Adrenal gland (tissue), 9 donors: ENCODE measurements at regions not wholly inside any gene's neighbourhood (a gene's known extent, or its start where the extent isn't known, plus 50 kb on each side); places are given as distances from the start of the nearest gene placed in this dataset.

Source experiments
- DNase-seq, 7 donors: peaks; one replicate each; pipeline ENCODE4 v3.0.0-alpha.2; 2019 to 2020
- H3K27ac ChIP-seq, 5 donors: fragments of 200-600 bp; sonication (generic) in 4 of 5; 1 replicate in 3 of 5; 2 replicates in 2 of 5; pipeline versions ENCODE4 v1.5.1 to v1.8.0; 2016 to 2020; ENCODE audit warnings: mild to moderate bottlenecking in 1 of 5
- H3K27me3 ChIP-seq: fragments of 200-600 bp; 2 replicates; pipeline ENCODE4 v1.8.0; 2021
- H3K36me3 ChIP-seq, 2 donors: fragments of 200-600 bp; replicated peaks in 1 of 2; 1 replicate in 1 of 2; 2 replicates in 1 of 2; pipeline versions ENCODE4 v1.5.1 to v1.8.0; 2018 to 2022
- H3K4me1 ChIP-seq, 2 donors: fragments of 200-600 bp; replicated peaks in 1 of 2; 1 replicate in 1 of 2; 2 replicates in 1 of 2; pipeline versions ENCODE4 v1.5.1 to v1.8.0; 2018 to 2021
- H3K4me3 ChIP-seq, 4 donors: fragments of 200-600 bp; sonication (generic) in 3 of 4; one replicate each; pipeline ENCODE4 v1.5.1; 2016 to 2018
- H3K9me3 ChIP-seq, 3 donors: fragments of 200-600 bp; sonication (generic) in 1 of 3; replicated peaks in 1 of 3; 1 replicate in 2 of 3; 2 replicates in 1 of 3; pipeline versions ENCODE4 v1.5.1 to v1.8.0; 2016 to 2021
- POLR2A ChIP-seq, 2 donors: fragments of 450-650 bp; IDR thresholded peaks; one replicate each; pipeline ENCODE4 v1.6.1; 2017; ENCODE audit warnings: antibody characterized with exemption in 2 of 2, mild to moderate bottlenecking in 2 of 2, moderate library complexity in 1 of 2
- WGBS, 4 donors: extraction: QIAGEN DNeasy Blood & Tissue Kit in 2 of 4; methylation state at CpG; one replicate each; pipeline versions ENCODE4 v1.1.5 to v1.1.7; 2013 to 2017; 5-methylcytosine and 5-hydroxymethylcytosine counted together
- intact Hi-C, 2 donors: fragments of 100-400 bp; cut with DNase I; formaldehyde crosslinking; loops; one replicate each; pipeline versions ENCODE4 v1.14.1 to v1.15.0; 2022 to 2023
- TF ChIP-seq, protein P1 (sequence below), 6 experiments: fragments of 450-650 bp in 4 of 6; fragments of 200-600 bp in 2 of 6; sonication (generic) in 1 of 6; IDR thresholded peaks; 1 replicate in 5 of 6; 2 replicates in 1 of 6; pipeline versions ENCODE4 v1.5.1 to v1.8.0; 2016 to 2021; ENCODE audit warnings: antibody characterized with exemption in 6 of 6, mild to moderate bottlenecking in 2 of 6, moderate library complexity in 1 of 6
- donor health status: healthy with polysubstance abuse.
- donor health status: Bipolar disorder and iron deficiency.
- donor health status: DM: yes; HTN: yes; CAD: no.
- donor health status: DM: no; HTN: no; CAD: no.
- donor health status: DM: no; HTN: no; CAD: no.

DNA sequence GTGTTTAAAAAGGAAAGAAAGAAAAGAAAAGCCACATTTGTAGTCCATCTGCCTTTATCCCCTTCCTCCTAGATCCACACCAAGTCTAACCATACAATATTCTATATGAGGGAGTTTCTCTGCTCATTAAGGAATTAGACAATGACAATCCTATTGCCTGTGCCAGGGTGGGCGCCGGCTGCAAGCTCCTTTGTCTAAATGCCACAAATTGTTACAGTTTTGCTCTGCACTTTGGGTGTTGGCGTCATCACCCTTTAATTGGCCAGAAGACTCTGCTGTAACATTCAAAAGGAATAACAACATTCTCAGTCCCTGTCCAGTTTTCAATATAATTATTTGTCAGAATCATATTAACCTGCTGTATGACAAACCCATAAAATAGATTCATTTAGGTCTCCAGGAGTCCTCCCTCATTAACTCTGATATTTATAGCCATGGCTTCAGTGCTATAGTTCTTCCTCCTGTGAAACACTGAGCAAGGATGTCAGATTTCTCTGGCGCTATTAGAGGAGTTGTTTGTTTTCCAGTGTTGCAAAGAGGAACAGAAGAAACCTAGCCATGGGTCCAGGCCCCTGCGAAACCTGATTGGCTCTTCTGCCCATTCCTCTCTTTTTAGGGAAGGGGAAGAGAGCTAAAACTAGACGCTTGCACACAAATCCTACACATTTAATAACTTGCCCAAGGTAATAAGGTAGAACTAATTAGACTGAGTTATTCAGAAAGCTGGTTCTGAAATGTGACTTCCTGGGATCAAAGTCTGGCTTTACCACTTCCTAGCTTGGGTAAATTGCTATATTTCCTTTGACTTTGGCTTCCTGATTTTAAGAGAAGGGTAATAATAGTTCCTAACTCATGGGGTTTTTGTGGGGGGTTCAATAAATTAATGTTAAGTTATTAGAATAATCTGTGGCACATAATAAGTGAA is 112.4 kb downstream of the CD47 start:
- no peak for DNase-seq
- intact Hi-C loops = no loop called here
- no peaks in the 10 kb centered on the region for H3K9me3 ChIP-seq
- TF ChIP-seq, protein P1, sequence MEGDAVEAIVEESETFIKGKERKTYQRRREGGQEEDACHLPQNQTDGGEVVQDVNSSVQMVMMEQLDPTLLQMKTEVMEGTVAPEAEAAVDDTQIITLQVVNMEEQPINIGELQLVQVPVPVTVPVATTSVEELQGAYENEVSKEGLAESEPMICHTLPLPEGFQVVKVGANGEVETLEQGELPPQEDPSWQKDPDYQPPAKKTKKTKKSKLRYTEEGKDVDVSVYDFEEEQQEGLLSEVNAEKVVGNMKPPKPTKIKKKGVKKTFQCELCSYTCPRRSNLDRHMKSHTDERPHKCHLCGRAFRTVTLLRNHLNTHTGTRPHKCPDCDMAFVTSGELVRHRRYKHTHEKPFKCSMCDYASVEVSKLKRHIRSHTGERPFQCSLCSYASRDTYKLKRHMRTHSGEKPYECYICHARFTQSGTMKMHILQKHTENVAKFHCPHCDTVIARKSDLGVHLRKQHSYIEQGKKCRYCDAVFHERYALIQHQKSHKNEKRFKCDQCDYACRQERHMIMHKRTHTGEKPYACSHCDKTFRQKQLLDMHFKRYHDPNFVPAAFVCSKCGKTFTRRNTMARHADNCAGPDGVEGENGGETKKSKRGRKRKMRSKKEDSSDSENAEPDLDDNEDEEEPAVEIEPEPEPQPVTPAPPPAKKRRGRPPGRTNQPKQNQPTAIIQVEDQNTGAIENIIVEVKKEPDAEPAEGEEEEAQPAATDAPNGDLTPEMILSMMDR (IDR thresholded peaks at IDR 0.05) = no peak
- no peak for TF ChIP-seq POLR2A (IDR thresholded peaks at IDR 0.05)
- no peaks in the 10 kb centered on the region for H3K36me3 ChIP-seq
- H3K4me1 ChIP-seq = no peaks in the 10 kb centered on the region
- H3K27ac ChIP-seq = no peak overlapping the region
- 80 to 93% (median 86%) methylated on average over 6 of the region's 6 CpGs for WGBS, 4 donors
- H3K4me3 ChIP-seq = no peak overlapping the region
- no peaks in the 10 kb centered on the region for H3K27me3 ChIP-seq

DNA sequence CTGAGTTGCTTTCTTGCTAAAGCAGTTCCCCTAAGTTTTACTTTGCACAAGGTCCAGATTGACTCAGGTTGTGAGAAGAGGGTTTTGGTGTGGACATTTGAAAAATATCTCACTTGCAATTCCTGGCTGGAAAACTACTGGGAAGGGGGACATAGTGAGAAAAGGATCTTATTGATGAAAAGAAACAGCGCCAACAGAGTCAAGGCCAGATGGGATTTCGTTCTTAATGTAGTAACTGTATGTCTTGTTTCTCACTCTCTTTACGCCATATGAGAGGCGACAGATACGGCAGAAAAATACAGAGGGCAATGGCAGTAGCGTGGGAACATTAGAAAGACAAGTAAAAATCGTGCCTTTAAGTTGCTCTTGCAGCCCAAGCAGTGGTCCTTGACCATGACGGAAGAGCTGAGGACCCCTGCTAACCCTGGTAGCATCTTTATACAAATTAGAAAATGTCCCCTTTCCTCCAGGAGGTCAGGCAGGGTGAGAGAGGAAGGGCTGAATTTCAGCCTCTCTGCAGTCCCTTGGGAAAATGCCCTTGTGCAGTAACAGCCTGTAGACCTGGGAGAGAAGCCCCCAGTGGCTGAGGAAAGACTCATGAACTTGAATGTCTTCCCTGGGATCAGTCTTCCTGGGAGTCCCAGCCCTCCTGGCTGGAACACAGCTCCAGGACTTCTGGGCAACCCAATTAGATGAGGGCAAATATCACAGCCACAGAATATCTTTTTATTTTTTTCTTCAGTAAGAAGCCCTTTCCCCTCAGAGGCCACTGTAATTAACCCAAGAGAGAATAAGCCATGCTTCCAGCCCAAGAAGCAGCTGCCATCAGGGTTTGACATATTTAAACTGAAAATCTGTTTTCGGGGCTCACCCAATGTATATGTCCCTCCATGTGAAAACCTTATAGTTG is 113.4 kb downstream of the CD47 start:
- no peak for DNase-seq
- no peaks in the 10 kb centered on the region for H3K27me3 ChIP-seq
- TF ChIP-seq, protein P1 (IDR thresholded peaks at IDR 0.05) = no peak
- TF ChIP-seq POLR2A (IDR thresholded peaks at IDR 0.05) = no peak
- no peak overlapping the region for H3K4me3 ChIP-seq
- WGBS, 4 donors = 87 to 91% (median 88%) methylated on average over 9 of the region's 9 CpGs
- no peak overlapping the region for H3K27ac ChIP-seq
- H3K4me1 ChIP-seq = no peaks in the 10 kb centered on the region
- intact Hi-C loops = no loop called here
- no peaks in the 10 kb centered on the region for H3K36me3 ChIP-seq
- H3K9me3 ChIP-seq = no peaks in the 10 kb centered on the region

DNA sequence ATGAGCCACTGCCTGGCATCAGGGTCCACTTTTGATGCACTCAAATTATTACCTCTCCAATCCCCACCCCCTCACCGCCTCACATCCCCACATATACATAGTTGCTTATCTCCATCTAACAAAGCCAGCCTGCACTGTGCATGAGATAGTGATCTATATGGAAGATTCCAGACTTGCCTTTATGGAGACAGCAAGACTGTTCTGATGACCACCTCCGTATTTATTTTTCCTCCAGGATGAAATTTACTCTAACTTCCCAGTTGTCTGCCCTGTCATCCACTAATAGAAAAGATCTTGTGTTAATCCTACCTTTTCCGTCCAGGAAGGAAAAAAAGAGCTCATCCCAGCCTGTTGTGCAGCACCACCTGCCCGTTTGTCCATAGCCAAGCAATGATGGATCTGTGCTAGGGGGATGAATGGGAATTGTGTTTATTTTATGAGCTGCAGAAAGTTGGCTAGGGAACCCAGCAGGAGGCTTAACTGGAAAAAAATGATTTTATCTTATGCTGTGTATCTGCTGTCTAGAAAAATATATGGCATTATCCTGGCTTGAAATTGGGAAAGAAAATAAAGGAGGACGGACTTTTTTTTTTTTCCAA is 114.5 kb downstream of the CD47 start:
- Histone ChIP-seq H3K4me3 (no peak overlapping the region), H3K27me3 (no peaks in the 10 kb centered on the region), H3K4me1 (no peaks in the 10 kb centered on the region), H3K27ac (no peak overlapping the region), H3K9me3 (no peaks in the 10 kb centered on the region), H3K36me3 (no peaks in the 10 kb centered on the region)
- 82 to 89% (median 85%) methylated on average over 5 of the region's 5 CpGs for WGBS, 4 donors
- intact Hi-C loops = no loop called here
- no peak for DNase-seq
- TF ChIP-seq, protein P1 (IDR thresholded peaks at IDR 0.05) = no peak
- no peak for TF ChIP-seq POLR2A (IDR thresholded peaks at IDR 0.05)
